B cell (primary cell): ENCODE measurements at regions not wholly inside any gene's neighbourhood (a gene's known extent, or its start where the extent isn't known, plus 50 kb on each side); places are given as distances from the start of the nearest gene placed in this dataset.

Source experiments
- EZH2 ChIP-seq: IDR thresholded peaks from 2 replicates; pipeline ENCODE4 v1.6.1; 2012; ENCODE audit warnings: borderline replicate concordance, low read depth, mild to moderate bottlenecking, moderate library complexity, low read length; ENCODE audit not compliant: insufficient read depth, poor library complexity, severe bottlenecking
- TF ChIP-seq, protein P1 (sequence below): fragments of 200-600 bp; IDR thresholded peaks from one replicate; pipeline ENCODE4 v1.8.0; 2022; ENCODE audit warnings: antibody characterized with exemption, mild to moderate bottlenecking

DNA sequence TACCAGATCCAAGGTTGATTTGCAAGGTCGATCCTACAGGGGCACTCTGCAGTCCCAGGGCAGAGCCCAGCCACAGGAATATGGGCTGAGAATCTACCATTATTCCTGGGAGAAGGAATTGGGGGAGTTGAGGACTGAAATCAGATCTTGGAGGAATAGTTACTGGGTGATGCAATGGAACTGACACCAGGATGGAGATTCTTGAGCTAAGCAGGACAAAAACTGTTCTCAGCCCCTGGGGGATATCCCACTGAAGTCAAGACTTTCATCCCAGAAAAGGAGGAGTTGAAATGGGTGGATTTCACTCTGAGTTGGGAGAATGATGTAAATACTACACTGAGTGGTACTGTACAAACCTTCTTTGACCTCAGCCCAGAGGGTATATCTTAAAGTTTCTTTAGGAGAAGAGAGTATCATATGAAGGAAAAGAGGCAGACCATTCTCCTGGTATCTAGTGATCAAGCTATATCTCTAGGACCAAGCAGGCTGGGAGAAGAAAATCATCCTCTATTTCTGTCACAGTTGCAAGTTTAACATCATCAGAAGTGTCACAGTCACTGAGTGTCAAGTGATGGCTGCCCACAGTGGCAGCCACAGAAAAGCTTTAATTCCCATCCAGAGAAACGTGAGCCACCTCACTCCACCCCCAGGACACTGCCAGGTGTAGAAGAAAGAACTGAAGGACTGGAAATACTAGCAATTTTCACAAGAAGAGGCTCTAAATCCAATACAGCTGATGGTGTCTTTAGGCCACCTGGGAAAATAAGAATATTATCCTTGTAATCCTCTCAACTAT, 181.9 kb downstream of the NUAK1 start:
- TF ChIP-seq, protein P1, sequence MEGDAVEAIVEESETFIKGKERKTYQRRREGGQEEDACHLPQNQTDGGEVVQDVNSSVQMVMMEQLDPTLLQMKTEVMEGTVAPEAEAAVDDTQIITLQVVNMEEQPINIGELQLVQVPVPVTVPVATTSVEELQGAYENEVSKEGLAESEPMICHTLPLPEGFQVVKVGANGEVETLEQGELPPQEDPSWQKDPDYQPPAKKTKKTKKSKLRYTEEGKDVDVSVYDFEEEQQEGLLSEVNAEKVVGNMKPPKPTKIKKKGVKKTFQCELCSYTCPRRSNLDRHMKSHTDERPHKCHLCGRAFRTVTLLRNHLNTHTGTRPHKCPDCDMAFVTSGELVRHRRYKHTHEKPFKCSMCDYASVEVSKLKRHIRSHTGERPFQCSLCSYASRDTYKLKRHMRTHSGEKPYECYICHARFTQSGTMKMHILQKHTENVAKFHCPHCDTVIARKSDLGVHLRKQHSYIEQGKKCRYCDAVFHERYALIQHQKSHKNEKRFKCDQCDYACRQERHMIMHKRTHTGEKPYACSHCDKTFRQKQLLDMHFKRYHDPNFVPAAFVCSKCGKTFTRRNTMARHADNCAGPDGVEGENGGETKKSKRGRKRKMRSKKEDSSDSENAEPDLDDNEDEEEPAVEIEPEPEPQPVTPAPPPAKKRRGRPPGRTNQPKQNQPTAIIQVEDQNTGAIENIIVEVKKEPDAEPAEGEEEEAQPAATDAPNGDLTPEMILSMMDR = no peak
- no peak for TF ChIP-seq EZH2
